ENCODE measurements at regions not wholly inside any gene's neighbourhood (a gene's known extent, or its start where the extent isn't known, plus 50 kb on each side); places are given as distances from the start of the nearest gene placed in this dataset.

GRCh38 chr7:26584987-26585665 lies 279.3 kb downstream of the SKAP2 start (continued):
- TF ChIP-seq, protein P1, sequence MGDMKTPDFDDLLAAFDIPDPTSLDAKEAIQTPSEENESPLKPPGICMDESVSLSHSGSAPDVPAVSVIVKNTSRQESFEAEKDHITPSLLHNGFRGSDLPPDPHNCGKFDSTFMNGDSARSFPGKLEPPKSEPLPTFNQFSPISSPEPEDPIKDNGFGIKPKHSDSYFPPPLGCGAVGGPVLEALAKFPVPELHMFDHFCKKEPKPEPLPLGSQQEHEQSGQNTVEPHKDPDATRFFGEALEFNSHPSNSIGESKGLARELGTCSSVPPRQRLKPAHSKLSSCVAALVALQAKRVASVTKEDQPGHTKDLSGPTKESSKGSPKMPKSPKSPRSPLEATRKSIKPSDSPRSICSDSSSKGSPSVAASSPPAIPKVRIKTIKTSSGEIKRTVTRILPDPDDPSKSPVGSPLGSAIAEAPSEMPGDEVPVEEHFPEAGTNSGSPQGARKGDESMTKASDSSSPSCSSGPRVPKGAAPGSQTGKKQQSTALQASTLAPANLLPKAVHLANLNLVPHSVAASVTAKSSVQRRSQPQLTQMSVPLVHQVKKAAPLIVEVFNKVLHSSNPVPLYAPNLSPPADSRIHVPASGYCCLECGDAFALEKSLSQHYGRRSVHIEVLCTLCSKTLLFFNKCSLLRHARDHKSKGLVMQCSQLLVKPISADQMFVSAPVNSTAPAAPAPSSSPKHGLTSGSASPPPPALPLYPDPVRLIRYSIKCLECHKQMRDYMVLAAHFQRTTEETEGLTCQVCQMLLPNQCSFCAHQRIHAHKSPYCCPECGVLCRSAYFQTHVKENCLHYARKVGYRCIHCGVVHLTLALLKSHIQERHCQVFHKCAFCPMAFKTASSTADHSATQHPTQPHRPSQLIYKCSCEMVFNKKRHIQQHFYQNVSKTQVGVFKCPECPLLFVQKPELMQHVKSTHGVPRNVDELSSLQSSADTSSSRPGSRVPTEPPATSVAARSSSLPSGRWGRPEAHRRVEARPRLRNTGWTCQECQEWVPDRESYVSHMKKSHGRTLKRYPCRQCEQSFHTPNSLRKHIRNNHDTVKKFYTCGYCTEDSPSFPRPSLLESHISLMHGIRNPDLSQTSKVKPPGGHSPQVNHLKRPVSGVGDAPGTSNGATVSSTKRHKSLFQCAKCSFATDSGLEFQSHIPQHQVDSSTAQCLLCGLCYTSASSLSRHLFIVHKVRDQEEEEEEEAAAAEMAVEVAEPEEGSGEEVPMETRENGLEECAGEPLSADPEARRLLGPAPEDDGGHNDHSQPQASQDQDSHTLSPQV (IDR thresholded peaks at IDR 0.05) = no peak
- TF ChIP-seq ZNF217 (IDR thresholded peaks at IDR 0.05) = no peak
- TF ChIP-seq ZZZ3 (IDR thresholded peaks at IDR 0.05; ENCODE audit: control insufficient read depth, insufficient read length, low read depth) = no peak
- no peak for TF ChIP-seq IKZF1 (conservative IDR thresholded peaks at IDR 0.05)
- no peak for TF ChIP-seq NFYA (IDR thresholded peaks at IDR 0.05; ENCODE audit: borderline replicate concordance, low read depth, low read length)
- TF ChIP-seq, protein P2, sequence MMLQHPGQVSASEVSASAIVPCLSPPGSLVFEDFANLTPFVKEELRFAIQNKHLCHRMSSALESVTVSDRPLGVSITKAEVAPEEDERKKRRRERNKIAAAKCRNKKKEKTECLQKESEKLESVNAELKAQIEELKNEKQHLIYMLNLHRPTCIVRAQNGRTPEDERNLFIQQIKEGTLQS (IDR thresholded peaks at IDR 0.05; ENCODE audit: borderline replicate concordance, extremely low read depth, low read depth, low read length) = no peak

GRCh38 chr7:26587536-26587935 lies 276.9 kb downstream of the SKAP2 start:
- SMC1A ChIA-PET (ENCODE audit: uncharacterized antibody, unreplicated experiment) = no interaction called here
- Histone ChIP-seq H3K27me3 (replicated peaks in 1 of 2; ENCODE audit: control insufficient read depth in 2 of 2, insufficient read depth in 2 of 2, low read length in 1 of 2) (no peaks in the 10 kb centered on the region; a peak in 1 of 4 replicates), H3K36me3 (ENCODE audit: control insufficient read depth in 2 of 2, insufficient read depth in 2 of 2, low read length in 1 of 2) (no peaks in the 10 kb centered on the region), H3K4me3 (no peak overlapping the region), H3K27ac (ENCODE audit: control insufficient read depth, insufficient read depth) (no peak overlapping the region), H3K79me2 (ENCODE audit: control insufficient read depth, insufficient read depth, low read length) (no peaks in the 10 kb centered on the region), H3K4me2 (ENCODE audit: control insufficient read depth, insufficient read depth) (no peak overlapping the region), H3K9me3 (replicated peaks; ENCODE audit: control insufficient read depth, insufficient read depth, low read length) (no peaks in the 10 kb centered on the region), H2AFZ (ENCODE audit: control insufficient read depth, low read depth, low read length) (no peak overlapping the region), H3K9ac (ENCODE audit: control insufficient read depth, insufficient read depth, low read length) (no peak overlapping the region), H3K4me1 (ENCODE audit: control insufficient read depth, insufficient read depth, low read length) (no peaks in the 10 kb centered on the region), H4K20me1 (ENCODE audit: control insufficient read depth, insufficient read depth) (no peaks in the 10 kb centered on the region)
- BruUV-seq (replicated peaks) = no TSS peak
- POLR2A ChIA-PET = interaction anchor here (0.8 kb wide), 1 partner anchor 10 kb away, joined by 5 read pairs; no protein-coding TSS in a partner anchor
- FAIRE-seq = no peak
- intact Hi-C loops (cut with micrococcal nuclease; ENCODE audit: unreplicated experiment) = no loop called here
- ATAC-seq = no peak
- 30% methylated on average over 10 of the region's 10 CpGs for WGBS (ENCODE audit: insufficient coverage, insufficient replicate concordance, low lambda C conversion rate, missing lambda C conversion rate)
- RAD21 ChIA-PET (ENCODE audit: unreplicated experiment) = no interaction called here
- DNase-seq (ENCODE audit: low read depth, low spot score) = no peak
- CTCF ChIA-PET = no interaction called here
- in situ Hi-C loops (cut with MboI) = no loop called here
- TF ChIP-seq ETV6 (conservative IDR thresholded peaks at IDR 0.05 in 1 of 2, IDR thresholded peaks at IDR 0.05 in 1 of 2; ENCODE audit: borderline replicate concordance in 1 of 2, low read depth in 1 of 2) = no peak
- TF ChIP-seq JUNB (IDR thresholded peaks at IDR 0.05) = no peak
- TF ChIP-seq DPF2 (IDR thresholded peaks at IDR 0.05) = no peak
- no peak for TF ChIP-seq POLR2AphosphoS5 (IDR thresholded peaks at IDR 0.05; ENCODE audit: low read length)
- no peak for TF ChIP-seq NFYA (IDR thresholded peaks at IDR 0.05; ENCODE audit: borderline replicate concordance, low read depth, low read length)
- TF ChIP-seq KLF5 (IDR thresholded peaks at IDR 0.05; ENCODE audit: partially characterized antibody) = no peak
- no peak for TF ChIP-seq ZNF384 (IDR thresholded peaks at IDR 0.05; ENCODE audit: borderline replicate concordance, low read depth, low read length)
- no peak for TF ChIP-seq BHLHE40 (IDR thresholded peaks at IDR 0.05; ENCODE audit: borderline replicate concordance in 1 of 2, low read depth in 2 of 2, low read length in 1 of 2)
- no peak for TF ChIP-seq RAD51 (IDR thresholded peaks at IDR 0.05)
- TF ChIP-seq HDAC6 (IDR thresholded peaks at IDR 0.05; ENCODE audit: unreplicated experiment) = no peak
- TF ChIP-seq, protein P2 (IDR thresholded peaks at IDR 0.05; ENCODE audit: borderline replicate concordance, extremely low read depth, low read depth, low read length) = no peak
- no peak for TF ChIP-seq TAF1 (IDR thresholded peaks at IDR 0.05; ENCODE audit: borderline replicate concordance, low read depth, low read length)
- TF ChIP-seq ZNF24 (IDR thresholded peaks at IDR 0.05) = no peak
- no peak for TF ChIP-seq MTA2 (IDR thresholded peaks at IDR 0.05; ENCODE audit: low read depth)
- no peak for TF ChIP-seq SRF (IDR thresholded peaks at IDR 0.05; ENCODE audit: low read depth in 2 of 2, low read length in 2 of 2)

Measured in GM12878 (cell line).